ENCODE measurements at regions not wholly inside any gene's neighbourhood (a gene's known extent, or its start where the extent isn't known, plus 50 kb on each side); places are given as distances from the start of the nearest gene placed in this dataset.

DNA sequence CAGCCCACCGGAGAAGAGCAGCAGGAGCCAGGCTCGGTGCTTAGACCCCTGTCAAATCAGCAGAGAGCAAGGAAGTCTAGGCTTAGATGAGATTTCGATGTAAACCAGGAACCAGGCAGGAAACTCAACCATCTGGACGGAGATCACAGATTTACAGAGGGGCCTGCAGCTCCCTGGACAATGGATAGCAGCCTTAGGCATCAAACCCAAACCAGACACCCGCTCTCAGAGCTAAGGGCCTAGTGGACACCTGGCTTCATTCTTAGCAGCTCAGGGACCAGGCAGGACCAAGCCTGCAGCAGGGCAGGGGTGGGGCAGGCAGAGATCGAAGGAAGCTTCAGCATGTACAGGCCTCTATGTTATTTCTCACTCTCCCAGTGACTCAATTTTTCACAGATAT lies 127.8 kb upstream of the FMN2 start:
- no peaks in the 10 kb centered on the region for H3K4me1 Mint-ChIP-seq
- no peak for TF ChIP-seq ZNF671 (CRISPR knock-in tag; IDR thresholded peaks at IDR 0.05)
- no peak overlapping the region for H3K27ac Mint-ChIP-seq
- no peaks in the 10 kb centered on the region for H3K36me3 Mint-ChIP-seq
- ATAC-seq (no peak), DNase-seq (ENCODE audit: low spot score) (no peak)
- H3K4me3 Mint-ChIP-seq: no peak overlapping the region
- no peaks in the 10 kb centered on the region for H3K27me3 Mint-ChIP-seq (ENCODE audit: low read depth)
- no peaks in the 10 kb centered on the region for H3K9me3 Mint-ChIP-seq
- CTCF ChIA-PET: interaction anchor here (0.6 to 5.9 kb wide), 2 partner anchors 11 to 159 kb away, joined by 3 to 37 read pairs; no protein-coding TSS in a partner anchor
- POLR2A ChIA-PET: no interaction called here

GRCh38 chr1:239976130-239976968 lies 115.3 kb upstream of the FMN2 start:
- Mint-ChIP-seq H3K9me3 (peaks cover 43% of the 10 kb centered on the region), H3K27ac (no peak overlapping the region), H3K4me1 (no peaks in the 10 kb centered on the region), H3K36me3 (peaks cover 42% of the 10 kb centered on the region), H3K4me3 (no peak overlapping the region), H3K27me3 (ENCODE audit: low read depth) (peaks cover 8% of the 10 kb centered on the region)
- ChIA-PET CTCF (interaction anchor here (0.6 to 1.5 kb wide), 5 partner anchors 19 to 1506 kb away, joined by 3 to 9 read pairs (median 5); no protein-coding TSS in a partner anchor), POLR2A (no interaction called here)
- peak; percentile 68 for DNase-seq (ENCODE audit: low spot score)
- TF ChIP-seq, protein P1, sequence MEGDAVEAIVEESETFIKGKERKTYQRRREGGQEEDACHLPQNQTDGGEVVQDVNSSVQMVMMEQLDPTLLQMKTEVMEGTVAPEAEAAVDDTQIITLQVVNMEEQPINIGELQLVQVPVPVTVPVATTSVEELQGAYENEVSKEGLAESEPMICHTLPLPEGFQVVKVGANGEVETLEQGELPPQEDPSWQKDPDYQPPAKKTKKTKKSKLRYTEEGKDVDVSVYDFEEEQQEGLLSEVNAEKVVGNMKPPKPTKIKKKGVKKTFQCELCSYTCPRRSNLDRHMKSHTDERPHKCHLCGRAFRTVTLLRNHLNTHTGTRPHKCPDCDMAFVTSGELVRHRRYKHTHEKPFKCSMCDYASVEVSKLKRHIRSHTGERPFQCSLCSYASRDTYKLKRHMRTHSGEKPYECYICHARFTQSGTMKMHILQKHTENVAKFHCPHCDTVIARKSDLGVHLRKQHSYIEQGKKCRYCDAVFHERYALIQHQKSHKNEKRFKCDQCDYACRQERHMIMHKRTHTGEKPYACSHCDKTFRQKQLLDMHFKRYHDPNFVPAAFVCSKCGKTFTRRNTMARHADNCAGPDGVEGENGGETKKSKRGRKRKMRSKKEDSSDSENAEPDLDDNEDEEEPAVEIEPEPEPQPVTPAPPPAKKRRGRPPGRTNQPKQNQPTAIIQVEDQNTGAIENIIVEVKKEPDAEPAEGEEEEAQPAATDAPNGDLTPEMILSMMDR (IDR thresholded peaks at IDR 0.05): peak; percentile 85
- TF ChIP-seq KAT7 (CRISPR knock-in tag; IDR thresholded peaks at IDR 0.05; ENCODE audit: borderline replicate concordance): no peak
- no peak for TF ChIP-seq GRHL2 (CRISPR knock-in tag; IDR thresholded peaks at IDR 0.05; ENCODE audit: insufficient replicate concordance, severe bottlenecking)
- ATAC-seq: peak; percentile 75

DNA sequence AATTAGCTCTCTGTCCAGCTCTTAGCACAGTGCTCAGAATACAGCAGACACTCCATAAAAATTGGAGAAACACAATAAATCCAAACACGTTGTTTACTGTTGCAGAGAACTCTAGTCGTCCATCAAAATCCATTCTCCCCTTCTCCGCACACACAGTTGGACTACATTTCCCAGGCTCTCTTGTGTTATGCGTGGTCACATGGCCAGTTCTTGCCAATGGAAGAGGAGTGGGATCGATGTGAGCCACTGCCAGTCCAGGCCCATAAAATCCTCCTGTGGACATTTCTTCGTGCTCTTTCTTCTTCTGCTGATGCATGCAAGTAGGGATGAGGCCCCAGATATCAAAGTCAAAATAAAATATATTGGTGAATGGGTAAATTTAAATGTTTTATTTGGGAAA lies 114.3 kb upstream of the FMN2 start:
- Mint-ChIP-seq H3K36me3 (peaks cover 50% of the 10 kb centered on the region), H3K4me3 (no peak overlapping the region), H3K9me3 (peaks cover 54% of the 10 kb centered on the region), H3K27ac (no peak overlapping the region), H3K4me1 (no peaks in the 10 kb centered on the region), H3K27me3 (ENCODE audit: low read depth) (peaks cover 11% of the 10 kb centered on the region)
- DNase-seq (ENCODE audit: low spot score) (no peak), ATAC-seq (no peak)
- ChIA-PET POLR2A (no interaction called here), CTCF (interaction anchor here (1.1 to 1.5 kb wide), 3 partner anchors 24 to 31 kb away, joined by 3 to 5 read pairs (median 3); no protein-coding TSS in a partner anchor)
- TF ChIP-seq, protein P2, sequence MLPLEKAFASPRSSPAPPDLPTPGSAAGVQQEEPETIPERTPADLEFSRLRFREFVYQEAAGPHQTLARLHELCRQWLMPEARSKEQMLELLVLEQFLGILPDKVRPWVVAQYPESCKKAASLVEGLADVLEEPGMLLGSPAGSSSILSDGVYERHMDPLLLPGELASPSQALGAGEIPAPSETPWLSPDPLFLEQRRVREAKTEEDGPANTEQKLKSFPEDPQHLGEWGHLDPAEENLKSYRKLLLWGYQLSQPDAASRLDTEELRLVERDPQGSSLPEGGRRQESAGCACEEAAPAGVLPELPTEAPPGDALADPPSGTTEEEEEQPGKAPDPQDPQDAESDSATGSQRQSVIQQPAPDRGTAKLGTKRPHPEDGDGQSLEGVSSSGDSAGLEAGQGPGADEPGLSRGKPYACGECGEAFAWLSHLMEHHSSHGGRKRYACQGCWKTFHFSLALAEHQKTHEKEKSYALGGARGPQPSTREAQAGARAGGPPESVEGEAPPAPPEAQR (CRISPR knock-in tag; IDR thresholded peaks at IDR 0.05): no peak
- no peak for TF ChIP-seq IRF2 (CRISPR knock-in tag; IDR thresholded peaks at IDR 0.05; ENCODE audit: borderline replicate concordance, low read depth)
- no peak for TF ChIP-seq MYBL2 (CRISPR knock-in tag; IDR thresholded peaks at IDR 0.05)
- no peak for TF ChIP-seq ZBTB21 (CRISPR knock-in tag; IDR thresholded peaks at IDR 0.05; ENCODE audit: borderline replicate concordance)
- no peak for TF ChIP-seq GABPB1 (CRISPR knock-in tag; IDR thresholded peaks at IDR 0.05)
- TF ChIP-seq TP53 (CRISPR knock-in tag; IDR thresholded peaks at IDR 0.05): no peak
- no peak for TF ChIP-seq ATF2 (CRISPR knock-in tag; IDR thresholded peaks at IDR 0.05; ENCODE audit: borderline replicate concordance, low read depth)
- no peak for TF ChIP-seq JUN (CRISPR knock-in tag; IDR thresholded peaks at IDR 0.05)
- no peak for TF ChIP-seq ATF3 (CRISPR knock-in tag; conservative IDR thresholded peaks at IDR 0.05)
- no peak for TF ChIP-seq FOXP4 (CRISPR knock-in tag; IDR thresholded peaks at IDR 0.05)
- TF ChIP-seq, protein P3, sequence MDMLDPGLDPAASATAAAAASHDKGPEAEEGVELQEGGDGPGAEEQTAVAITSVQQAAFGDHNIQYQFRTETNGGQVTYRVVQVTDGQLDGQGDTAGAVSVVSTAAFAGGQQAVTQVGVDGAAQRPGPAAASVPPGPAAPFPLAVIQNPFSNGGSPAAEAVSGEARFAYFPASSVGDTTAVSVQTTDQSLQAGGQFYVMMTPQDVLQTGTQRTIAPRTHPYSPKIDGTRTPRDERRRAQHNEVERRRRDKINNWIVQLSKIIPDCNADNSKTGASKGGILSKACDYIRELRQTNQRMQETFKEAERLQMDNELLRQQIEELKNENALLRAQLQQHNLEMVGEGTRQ (CRISPR knock-in tag; IDR thresholded peaks at IDR 0.05): peak; percentile 73
- no peak for TF ChIP-seq CBFB (CRISPR knock-in tag; IDR thresholded peaks at IDR 0.05; ENCODE audit: low read depth)
- no peak for TF ChIP-seq NR1H2 (CRISPR knock-in tag; IDR thresholded peaks at IDR 0.05)
- no peak for TF ChIP-seq STAT6 (CRISPR knock-in tag; conservative IDR thresholded peaks at IDR 0.05; ENCODE audit: low read depth)

Measured in WTC11 (cell line).